GM23338 (cell line): ENCODE measurements at regions not wholly inside any gene's neighbourhood (a gene's known extent, or its start where the extent isn't known, plus 50 kb on each side); places are given as distances from the start of the nearest gene placed in this dataset.

Experiments used
- ATAC-seq: fragments of 200-7000 bp; cut with Tn5 transposase; 3 replicates; pipeline ENCODE4 v1.9.1; 2020
- DNase-seq: peaks from one replicate; pipeline ENCODE4 v3.0.0-alpha.2; 2015; ENCODE audit warnings: low spot score
- H2AFZ ChIP-seq: fragments of 200-600 bp; sonication (generic); 2 replicates; pipeline ENCODE4 v1.8.0; 2016; ENCODE audit warnings: antibody characterized with exemption, mild to moderate bottlenecking, moderate library complexity
- H3F3A ChIP-seq: fragments of 200-600 bp; sonication (generic); replicated peaks from 2 replicates; pipeline ENCODE4 v1.8.0; 2017; ENCODE audit warnings: antibody characterized with exemption, mixed run types, low read depth
- H3K27ac ChIP-seq: fragments of 200-600 bp; sonication (generic); 2 replicates; pipeline ENCODE4 v1.6.1; 2016; ENCODE audit warnings: low read depth
- H3K27me3 ChIP-seq: fragments of 200-600 bp; sonication (generic); 2 replicates; pipeline ENCODE4 v1.8.0; 2016; ENCODE audit warnings: mild to moderate bottlenecking, mixed run types, moderate library complexity; ENCODE audit not compliant: insufficient read depth
- H3K36me3 ChIP-seq: fragments of 200-600 bp; sonication (generic); 2 replicates; pipeline ENCODE4 v1.8.0; 2016; ENCODE audit warnings: mild to moderate bottlenecking; ENCODE audit not compliant: insufficient read depth
- H3K4me1 ChIP-seq: fragments of 200-600 bp; sonication (generic); 2 replicates; pipeline ENCODE4 v1.8.0; 2016; ENCODE audit warnings: mild to moderate bottlenecking, moderate library complexity; ENCODE audit not compliant: insufficient read depth
- H3K4me2 ChIP-seq: fragments of 200-600 bp; sonication (generic); 2 replicates; pipeline ENCODE4 v1.7.1; 2017; ENCODE audit warnings: mixed run types
- H3K4me3 ChIP-seq: fragments of 200-600 bp; sonication (generic); 2 replicates; pipeline ENCODE4 v1.6.1; 2016; ENCODE audit warnings: mixed run types
- H3K79me2 ChIP-seq: fragments of 200-600 bp; sonication (generic); replicated peaks from 2 replicates; pipeline ENCODE4 v1.8.0; 2017; ENCODE audit warnings: mild to moderate bottlenecking; ENCODE audit not compliant: insufficient read depth
- H3K9me2 ChIP-seq: fragments of 200-600 bp; sonication (generic); 2 replicates; pipeline ENCODE4 v1.8.0; 2017; ENCODE audit not compliant: insufficient read depth
- H4K20me1 ChIP-seq: fragments of 200-600 bp; sonication (generic); replicated peaks from 2 replicates; pipeline ENCODE4 v1.8.0; 2017; ENCODE audit warnings: mild to moderate bottlenecking; ENCODE audit not compliant: insufficient read depth
- H3K27ac Mint-ChIP-seq: 2 replicates; pipeline ENCODE4 v1.8.0; 2020; ENCODE audit warnings: inconsistent platforms, mild to moderate bottlenecking, moderate library complexity, mixed read lengths
- H3K27me3 Mint-ChIP-seq: 3 replicates; pipeline ENCODE4 v1.8.0; 2022; ENCODE audit warnings: low read depth, mild to moderate bottlenecking, moderate library complexity, mixed read lengths, inconsistent platforms; ENCODE audit not compliant: insufficient read depth, poor library complexity
- H3K36me3 Mint-ChIP-seq: 3 replicates; pipeline ENCODE4 v1.8.0; 2021; ENCODE audit warnings: low read depth, mild to moderate bottlenecking, inconsistent platforms, moderate library complexity, mixed read lengths
- H3K4me1 Mint-ChIP-seq: 3 replicates; pipeline ENCODE4 v1.8.0; 2020; ENCODE audit warnings: mild to moderate bottlenecking, inconsistent platforms, mixed read lengths
- H3K4me3 Mint-ChIP-seq: 3 replicates; pipeline ENCODE4 v1.8.0; 2021; ENCODE audit warnings: moderate library complexity, mild to moderate bottlenecking, inconsistent platforms, mixed read lengths
- H3K9me3 Mint-ChIP-seq: 3 replicates; pipeline ENCODE4 v1.8.0; 2020; ENCODE audit warnings: moderate library complexity, mild to moderate bottlenecking, inconsistent platforms, mixed read lengths
- CREB1 ChIP-seq: fragments of 250-450 bp; sonication (Bioruptor Pico); IDR thresholded peaks from 2 replicates; pipeline ENCODE4 v1.5.0; 2020; ENCODE audit warnings: low read depth, mild to moderate bottlenecking, moderate library complexity
- CTCF ChIP-seq, 2 experiments: fragments of 200-600 bp in 1 of 2; sonication (generic) in 1 of 2; conservative IDR thresholded peaks; 2 replicates each; pipeline versions ENCODE4 v1.5.1 to v1.6.1; 2016 to 2017; ENCODE audit warnings: antibody characterized with exemption in 2 of 2, low read depth in 2 of 2, mild to moderate bottlenecking in 2 of 2, moderate library complexity in 1 of 2
- ETS1 ChIP-seq: IDR thresholded peaks from 2 replicates; pipeline ENCODE4 v1.6.1; 2016; ENCODE audit warnings: antibody characterized with exemption
- EZH2 ChIP-seq: fragments of 200-600 bp; sonication (generic); IDR thresholded peaks from one replicate; pipeline ENCODE4 v1.8.0; 2017; ENCODE audit warnings: antibody characterized with exemption, mild to moderate bottlenecking, low read depth; ENCODE audit not compliant: unreplicated experiment
- EZH2phosphoT487 ChIP-seq: fragments of 200-600 bp; sonication (generic); IDR thresholded peaks from one replicate; pipeline ENCODE4 v1.8.1; 2018; ENCODE audit warnings: antibody characterized with exemption; ENCODE audit not compliant: unreplicated experiment
- JUNB ChIP-seq: IDR thresholded peaks from one replicate; pipeline ENCODE4 v1.6.1; 2016; ENCODE audit warnings: antibody characterized with exemption; ENCODE audit not compliant: unreplicated experiment
- NANOG ChIP-seq: IDR thresholded peaks from 2 replicates; pipeline ENCODE4 v1.6.1; 2016; ENCODE audit warnings: antibody characterized with exemption, borderline replicate concordance
- POLR2AphosphoS5 ChIP-seq: IDR thresholded peaks from 2 replicates; pipeline ENCODE4 v1.6.1; 2016; ENCODE audit warnings: antibody characterized with exemption, low read depth
- REST ChIP-seq: IDR thresholded peaks from one replicate; pipeline ENCODE4 v1.6.1; 2018; ENCODE audit warnings: antibody characterized with exemption; ENCODE audit not compliant: unreplicated experiment
- STAT1 ChIP-seq: IDR thresholded peaks from one replicate; pipeline ENCODE4 v1.6.1; 2016; ENCODE audit warnings: antibody characterized with exemption; ENCODE audit not compliant: unreplicated experiment
- ZNF114 ChIP-seq: fragments of 250-450 bp; sonication (Bioruptor Pico); IDR thresholded peaks from 2 replicates; pipeline ENCODE4 v1.5.0; 2020; ENCODE audit warnings: mild to moderate bottlenecking, moderate library complexity
- ZNF331 ChIP-seq: fragments of 250-450 bp; sonication (Bioruptor Pico); IDR thresholded peaks from 2 replicates; pipeline ENCODE4 v1.5.0; 2020; ENCODE audit warnings: low read depth, mild to moderate bottlenecking, moderate library complexity
- ZNF462 ChIP-seq: fragments of 250-450 bp; sonication (Bioruptor Pico); IDR thresholded peaks from 2 replicates; pipeline ENCODE4 v1.5.0; 2020; ENCODE audit warnings: mild to moderate bottlenecking, moderate library complexity

- no peak overlapping the region for H3K27ac Mint-ChIP-seq
Observed at GRCh38 chr18:70840649-70841048, 551.8 kb downstream of the SOCS6 start.

More at GRCh38 chr18:70840649-70841048, 551.8 kb downstream of the SOCS6 start:
- TF ChIP-seq POLR2AphosphoS5 (no peak), ZNF462 (CRISPR knock-in tag) (no peak), ETS1 (no peak), ZNF331 (CRISPR knock-in tag) (no peak), CREB1 (CRISPR knock-in tag) (no peak), REST (no peak), EZH2 (no peak), STAT1 (no peak), NANOG (no peak), JUNB (no peak), ZNF114 (CRISPR knock-in tag) (no peak), CTCF (conservative IDR thresholded peaks at IDR 0.05; ENCODE audit: low read depth in 2 of 2) (no peak), EZH2phosphoT487 (no peak)
- no peak overlapping the region for H3K4me3 ChIP-seq
- Mint-ChIP-seq H3K4me3 (no peak overlapping the region), H3K4me1 (no peaks in the 10 kb centered on the region), H3K27me3 (no peaks in the 10 kb centered on the region), H3K36me3 (peaks cover 19% of the 10 kb centered on the region; the same call in 2 of the 3 replicates), H3K9me3 (peaks cover 93% of the 10 kb centered on the region)
- DNase-seq (no peak), ATAC-seq (no peak)
- no peak overlapping the region for H3K27ac ChIP-seq
- no peaks in the 10 kb centered on the region for H3K27me3 ChIP-seq
- H3F3A ChIP-seq = no peaks in the 10 kb centered on the region
- H3K4me2 ChIP-seq = no peak overlapping the region
- H3K4me1 ChIP-seq = no peaks in the 10 kb centered on the region
- no peaks in the 10 kb centered on the region for H3K9me2 ChIP-seq
- H3K79me2 ChIP-seq = no peaks in the 10 kb centered on the region
- no peak overlapping the region for H2AFZ ChIP-seq
- H3K36me3 ChIP-seq = peaks cover 6% of the 10 kb centered on the region; the same call in 1 of the 2 replicates
- no peaks in the 10 kb centered on the region for H4K20me1 ChIP-seq
